HL-60 (cell line): ENCODE measurements at regions not wholly inside any gene's neighbourhood (a gene's known extent, or its start where the extent isn't known, plus 50 kb on each side); places are given as distances from the start of the nearest gene placed in this dataset.

ENCODE experiments used
- DNase-seq, 2 experiments: peaks; one replicate each; pipeline ENCODE4 v3.0.0-alpha.2; 2010 to 2020; ENCODE audit warnings: low read depth in 1 of 2, low spot score in 1 of 2
- H3K27ac ChIP-seq: fragments of 250-450 bp; sonication (Bioruptor Pico); replicated peaks from 2 replicates; pipeline ENCODE4 v1.5.1; 2020; ENCODE audit warnings: mild to moderate bottlenecking, moderate library complexity
- H3K27me3 ChIP-seq: fragments of 250-450 bp; sonication (Bioruptor Pico); 2 replicates; pipeline ENCODE4 v1.5.1; 2021; ENCODE audit warnings: mild to moderate bottlenecking, moderate library complexity; ENCODE audit not compliant: insufficient read depth, poor library complexity, severe bottlenecking
- H3K4me3 ChIP-seq: replicated peaks from 2 replicates; pipeline ENCODE4 v1.5.1; 2011; ENCODE audit warnings: mild to moderate bottlenecking, control low read depth, low read length; ENCODE audit not compliant: insufficient read depth
- GABPA ChIP-seq: IDR thresholded peaks from 2 replicates; pipeline ENCODE4 v1.6.1; 2012; ENCODE audit warnings: low read depth
- POLR2AphosphoS5 ChIP-seq: IDR thresholded peaks from 2 replicates; pipeline ENCODE4 v1.6.1; 2012; ENCODE audit warnings: low read depth
- SPI1 ChIP-seq: IDR thresholded peaks from 2 replicates; pipeline ENCODE4 v1.6.1; 2012; ENCODE audit warnings: low read depth, mild to moderate bottlenecking, borderline replicate concordance
- TF ChIP-seq, protein P1 (sequence below): IDR thresholded peaks from 2 replicates; pipeline ENCODE4 v1.6.1; 2012; ENCODE audit warnings: low read depth; ENCODE audit not compliant: insufficient replicate concordance
- TF ChIP-seq, protein P2 (sequence below): IDR thresholded peaks from one replicate; pipeline ENCODE4 v1.5.1; 2011; ENCODE audit warnings: low read length, control low read depth, inconsistent platforms; ENCODE audit not compliant: insufficient read depth

DNA sequence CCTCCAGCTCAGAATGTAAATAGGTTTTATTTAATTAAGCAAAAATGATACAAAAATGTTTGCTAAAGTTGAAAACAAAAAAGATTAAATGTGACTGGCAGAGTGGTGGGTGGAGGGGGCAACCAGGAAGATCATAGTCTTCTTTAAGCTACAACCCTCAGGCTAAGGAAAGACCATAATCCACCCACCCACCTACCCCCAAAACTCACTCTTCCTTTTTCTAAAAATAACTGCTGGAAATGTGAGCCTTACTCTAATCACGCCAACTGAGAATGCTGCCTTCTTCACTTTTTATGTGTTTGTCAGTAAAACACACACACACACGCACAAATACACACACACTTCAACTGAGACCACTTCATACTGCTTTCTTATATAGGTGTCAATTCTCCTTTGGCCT lies 230.0 kb upstream of the EGLN3 start:
- Histone ChIP-seq H3K4me3 (no peak overlapping the region), H3K27ac (no peak overlapping the region), H3K27me3 (no peaks in the 10 kb centered on the region)
- DNase-seq, result no peak
- TF ChIP-seq POLR2AphosphoS5 (no peak), SPI1 (no peak), GABPA (no peak)
- TF ChIP-seq, protein P1, sequence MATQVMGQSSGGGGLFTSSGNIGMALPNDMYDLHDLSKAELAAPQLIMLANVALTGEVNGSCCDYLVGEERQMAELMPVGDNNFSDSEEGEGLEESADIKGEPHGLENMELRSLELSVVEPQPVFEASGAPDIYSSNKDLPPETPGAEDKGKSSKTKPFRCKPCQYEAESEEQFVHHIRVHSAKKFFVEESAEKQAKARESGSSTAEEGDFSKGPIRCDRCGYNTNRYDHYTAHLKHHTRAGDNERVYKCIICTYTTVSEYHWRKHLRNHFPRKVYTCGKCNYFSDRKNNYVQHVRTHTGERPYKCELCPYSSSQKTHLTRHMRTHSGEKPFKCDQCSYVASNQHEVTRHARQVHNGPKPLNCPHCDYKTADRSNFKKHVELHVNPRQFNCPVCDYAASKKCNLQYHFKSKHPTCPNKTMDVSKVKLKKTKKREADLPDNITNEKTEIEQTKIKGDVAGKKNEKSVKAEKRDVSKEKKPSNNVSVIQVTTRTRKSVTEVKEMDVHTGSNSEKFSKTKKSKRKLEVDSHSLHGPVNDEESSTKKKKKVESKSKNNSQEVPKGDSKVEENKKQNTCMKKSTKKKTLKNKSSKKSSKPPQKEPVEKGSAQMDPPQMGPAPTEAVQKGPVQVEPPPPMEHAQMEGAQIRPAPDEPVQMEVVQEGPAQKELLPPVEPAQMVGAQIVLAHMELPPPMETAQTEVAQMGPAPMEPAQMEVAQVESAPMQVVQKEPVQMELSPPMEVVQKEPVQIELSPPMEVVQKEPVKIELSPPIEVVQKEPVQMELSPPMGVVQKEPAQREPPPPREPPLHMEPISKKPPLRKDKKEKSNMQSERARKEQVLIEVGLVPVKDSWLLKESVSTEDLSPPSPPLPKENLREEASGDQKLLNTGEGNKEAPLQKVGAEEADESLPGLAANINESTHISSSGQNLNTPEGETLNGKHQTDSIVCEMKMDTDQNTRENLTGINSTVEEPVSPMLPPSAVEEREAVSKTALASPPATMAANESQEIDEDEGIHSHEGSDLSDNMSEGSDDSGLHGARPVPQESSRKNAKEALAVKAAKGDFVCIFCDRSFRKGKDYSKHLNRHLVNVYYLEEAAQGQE, result no peak
- TF ChIP-seq, protein P2, sequence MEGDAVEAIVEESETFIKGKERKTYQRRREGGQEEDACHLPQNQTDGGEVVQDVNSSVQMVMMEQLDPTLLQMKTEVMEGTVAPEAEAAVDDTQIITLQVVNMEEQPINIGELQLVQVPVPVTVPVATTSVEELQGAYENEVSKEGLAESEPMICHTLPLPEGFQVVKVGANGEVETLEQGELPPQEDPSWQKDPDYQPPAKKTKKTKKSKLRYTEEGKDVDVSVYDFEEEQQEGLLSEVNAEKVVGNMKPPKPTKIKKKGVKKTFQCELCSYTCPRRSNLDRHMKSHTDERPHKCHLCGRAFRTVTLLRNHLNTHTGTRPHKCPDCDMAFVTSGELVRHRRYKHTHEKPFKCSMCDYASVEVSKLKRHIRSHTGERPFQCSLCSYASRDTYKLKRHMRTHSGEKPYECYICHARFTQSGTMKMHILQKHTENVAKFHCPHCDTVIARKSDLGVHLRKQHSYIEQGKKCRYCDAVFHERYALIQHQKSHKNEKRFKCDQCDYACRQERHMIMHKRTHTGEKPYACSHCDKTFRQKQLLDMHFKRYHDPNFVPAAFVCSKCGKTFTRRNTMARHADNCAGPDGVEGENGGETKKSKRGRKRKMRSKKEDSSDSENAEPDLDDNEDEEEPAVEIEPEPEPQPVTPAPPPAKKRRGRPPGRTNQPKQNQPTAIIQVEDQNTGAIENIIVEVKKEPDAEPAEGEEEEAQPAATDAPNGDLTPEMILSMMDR, result no peak

DNA sequence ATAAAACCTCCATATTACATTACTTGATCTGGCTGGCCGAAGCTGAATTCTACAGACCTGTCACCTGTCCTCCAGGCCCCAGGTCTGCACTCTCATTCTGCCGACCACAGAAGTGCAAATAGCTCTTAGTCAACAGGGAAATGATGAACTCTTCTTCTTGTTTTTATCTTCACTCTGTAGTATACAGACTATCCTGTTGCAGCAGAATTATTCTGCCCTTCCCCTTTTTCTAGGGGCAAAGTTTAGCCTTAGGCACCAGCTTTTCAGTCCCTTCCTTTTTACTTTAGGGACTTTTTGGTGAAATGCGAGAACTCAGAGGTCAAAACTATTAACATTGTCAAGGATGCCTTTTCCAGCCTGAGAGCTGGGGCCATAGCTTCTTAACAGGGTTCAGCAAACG lies 229.6 kb upstream of the EGLN3 start:
- no peak overlapping the region for H3K4me3 ChIP-seq
- peak; percentile 92 for TF ChIP-seq SPI1
- TF ChIP-seq, protein P2, result no peak
- H3K27ac ChIP-seq, result no peak overlapping the region
- no peaks in the 10 kb centered on the region for H3K27me3 ChIP-seq
- DNase-seq, result peak in 1 of 2 experiments; percentile 36

DNA sequence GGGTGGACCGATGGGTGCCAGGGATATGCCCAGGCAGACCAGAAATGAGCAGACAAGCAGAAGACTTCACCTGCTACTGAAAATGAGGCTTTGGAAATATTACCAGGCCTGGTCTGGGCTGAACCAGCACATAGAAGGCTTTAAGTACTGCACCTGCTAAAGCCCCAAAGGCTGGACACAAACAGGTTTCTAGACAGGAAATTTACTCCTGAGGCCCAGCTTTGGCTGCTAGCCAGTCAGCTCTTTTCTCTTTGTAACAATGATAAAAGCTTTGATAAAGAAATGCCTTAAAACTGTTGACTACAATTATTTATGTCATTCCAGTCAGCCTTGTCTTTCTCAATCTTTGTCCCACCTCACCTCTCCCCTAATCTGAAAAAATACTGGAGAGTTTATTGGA lies 228.9 kb upstream of the EGLN3 start:
- no peak for DNase-seq
- no peak overlapping the region for H3K4me3 ChIP-seq
- H3K27ac ChIP-seq, result no peak overlapping the region
- no peaks in the 10 kb centered on the region for H3K27me3 ChIP-seq
- TF ChIP-seq, protein P1, result no peak
- TF ChIP-seq GABPA (no peak), POLR2AphosphoS5 (no peak), SPI1 (no peak)
- TF ChIP-seq, protein P2, result no peak

DNA sequence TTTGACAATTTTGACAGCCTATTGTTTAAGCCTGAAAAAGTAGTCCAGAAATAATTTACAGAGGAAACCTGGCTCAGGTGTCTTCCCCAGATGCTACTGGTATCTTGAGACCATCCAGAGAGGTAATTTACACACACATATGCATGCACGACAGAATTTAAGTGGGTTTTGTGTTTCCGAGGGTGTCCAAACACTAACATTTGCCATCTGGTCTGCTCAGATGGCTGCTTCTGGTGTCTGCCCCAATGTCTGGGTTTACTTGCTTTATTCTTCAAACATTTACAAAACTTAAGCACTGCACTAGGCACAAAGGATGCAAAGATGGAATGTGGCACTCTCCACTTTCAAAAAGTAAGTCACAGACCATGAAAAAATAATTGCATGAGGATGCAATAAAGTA lies 226.6 kb upstream of the EGLN3 start:
- no peaks in the 10 kb centered on the region for H3K27me3 ChIP-seq

More for the DNA sequence above, 226.6 kb upstream of the EGLN3 start:
- TF ChIP-seq, protein P1, result no peak
- TF ChIP-seq SPI1 (no peak), POLR2AphosphoS5 (no peak), GABPA (no peak)
- TF ChIP-seq, protein P2, result no peak
- Histone ChIP-seq H3K27ac (no peak overlapping the region), H3K4me3 (no peak overlapping the region)
- no peak for DNase-seq
